ENCODE measurements at regions not wholly inside any gene's neighbourhood (a gene's known extent, or its start where the extent isn't known, plus 50 kb on each side); places are given as distances from the start of the nearest gene placed in this dataset.

DNA sequence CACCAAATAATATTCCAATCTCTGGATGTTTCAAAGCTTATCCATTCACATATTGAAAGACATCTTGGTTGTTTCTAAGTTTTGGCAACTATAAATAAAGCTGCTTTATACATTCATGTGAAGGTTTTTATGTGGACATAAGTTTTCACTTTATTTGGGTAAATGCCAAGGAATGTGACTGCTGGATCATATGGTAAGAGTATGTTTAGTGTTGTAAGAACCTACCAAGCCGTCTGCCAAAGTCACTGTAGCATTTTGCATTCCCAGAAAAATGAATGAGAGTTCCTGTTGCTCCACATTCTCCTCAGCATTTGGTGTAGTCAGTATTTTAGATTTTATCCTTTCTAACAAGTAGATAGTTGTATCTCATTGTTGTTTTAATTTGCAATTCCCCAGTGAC lies 1047.7 kb downstream of the C4orf33 start:
- TF ChIP-seq USF2 (IDR thresholded peaks at IDR 0.05; ENCODE audit: low read depth, low read length) (no peak), CTCF (conservative IDR thresholded peaks at IDR 0.05; ENCODE audit: low read depth, low read length) (no peak), CHD1 (IDR thresholded peaks at IDR 0.05; ENCODE audit: low read depth, low read length) (no peak), POLR2A (IDR thresholded peaks at IDR 0.05; ENCODE audit: low read depth, low read length) (no peak), RAD21 (IDR thresholded peaks at IDR 0.05; ENCODE audit: low read length) (no peak), RFX5 (IDR thresholded peaks at IDR 0.05; ENCODE audit: low read depth, low read length) (no peak), MAFK (IDR thresholded peaks at IDR 0.05; ENCODE audit: low read depth, low read length) (no peak), MAZ (IDR thresholded peaks at IDR 0.05; ENCODE audit: borderline replicate concordance, low read depth, low read length) (no peak), SMC3 (IDR thresholded peaks at IDR 0.05; ENCODE audit: low read depth, low read length) (no peak), ELK1 (IDR thresholded peaks at IDR 0.05; ENCODE audit: borderline replicate concordance, low read depth, low read length) (no peak), CEBPB (IDR thresholded peaks at IDR 0.05; ENCODE audit: low read depth, low read length) (no peak), FOS (IDR thresholded peaks at IDR 0.05; ENCODE audit: low read depth, low read length) (no peak)

Measured in IMR-90 (cell line).